ENCODE measurements at regions not wholly inside any gene's neighbourhood (a gene's known extent, or its start where the extent isn't known, plus 50 kb on each side); places are given as distances from the start of the nearest gene placed in this dataset.

DNA sequence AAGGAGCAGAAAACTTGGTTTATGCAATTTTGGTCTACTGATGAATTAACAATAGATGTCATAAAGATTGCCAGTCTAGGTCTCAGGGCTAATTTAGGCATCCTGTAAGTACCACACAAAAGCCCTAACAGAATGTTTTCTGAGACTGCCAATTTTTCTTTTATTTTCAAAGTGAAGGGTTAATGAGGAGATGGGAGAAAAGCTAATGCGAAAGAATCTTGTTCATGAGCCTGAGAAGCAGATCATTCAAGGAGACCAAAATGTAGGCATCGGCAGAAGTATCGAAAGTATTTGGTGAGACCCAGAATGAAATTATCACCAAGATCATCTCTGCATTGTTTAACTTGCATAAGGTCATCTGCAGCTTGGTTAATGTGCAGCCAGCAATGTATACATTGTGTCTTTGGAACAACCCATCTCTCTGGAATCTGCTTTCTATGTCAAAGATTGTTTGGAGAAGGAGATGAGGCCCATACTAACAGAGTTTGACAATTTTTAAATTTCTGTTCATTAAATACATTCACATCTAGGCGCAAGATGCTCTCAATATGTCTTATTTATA lies 163.3 kb upstream of the GLI3 start:
- Histone ChIP-seq H3K4me2 (ENCODE audit: insufficient read depth, low read length) (no peak overlapping the region), H3K36me3 (ENCODE audit: insufficient read depth, low read length) (no peaks in the 10 kb centered on the region), H3K79me2 (ENCODE audit: insufficient read depth, low read length) (no peaks in the 10 kb centered on the region), H2AFZ (ENCODE audit: low read length) (no peak overlapping the region), H4K20me1 (ENCODE audit: insufficient read depth, low read length) (no peaks in the 10 kb centered on the region), H3K4me1 (ENCODE audit: insufficient read depth, low read length) (no peaks in the 10 kb centered on the region), H3K4me3 (ENCODE audit: insufficient read depth, low read length) (no peak overlapping the region), H3K27ac (ENCODE audit: low read depth, low read length) (no peak overlapping the region), H3K9me3 (ENCODE audit: low read depth, low read length) (no peaks in the 10 kb centered on the region), H3K27me3 (ENCODE audit: insufficient read depth, low read length) (peaks cover 36% of the 10 kb centered on the region)
- no peak for DNase-seq (ENCODE audit: insufficient read length, low spot score, missing footprints)
- TF ChIP-seq, protein P1, sequence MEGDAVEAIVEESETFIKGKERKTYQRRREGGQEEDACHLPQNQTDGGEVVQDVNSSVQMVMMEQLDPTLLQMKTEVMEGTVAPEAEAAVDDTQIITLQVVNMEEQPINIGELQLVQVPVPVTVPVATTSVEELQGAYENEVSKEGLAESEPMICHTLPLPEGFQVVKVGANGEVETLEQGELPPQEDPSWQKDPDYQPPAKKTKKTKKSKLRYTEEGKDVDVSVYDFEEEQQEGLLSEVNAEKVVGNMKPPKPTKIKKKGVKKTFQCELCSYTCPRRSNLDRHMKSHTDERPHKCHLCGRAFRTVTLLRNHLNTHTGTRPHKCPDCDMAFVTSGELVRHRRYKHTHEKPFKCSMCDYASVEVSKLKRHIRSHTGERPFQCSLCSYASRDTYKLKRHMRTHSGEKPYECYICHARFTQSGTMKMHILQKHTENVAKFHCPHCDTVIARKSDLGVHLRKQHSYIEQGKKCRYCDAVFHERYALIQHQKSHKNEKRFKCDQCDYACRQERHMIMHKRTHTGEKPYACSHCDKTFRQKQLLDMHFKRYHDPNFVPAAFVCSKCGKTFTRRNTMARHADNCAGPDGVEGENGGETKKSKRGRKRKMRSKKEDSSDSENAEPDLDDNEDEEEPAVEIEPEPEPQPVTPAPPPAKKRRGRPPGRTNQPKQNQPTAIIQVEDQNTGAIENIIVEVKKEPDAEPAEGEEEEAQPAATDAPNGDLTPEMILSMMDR (IDR thresholded peaks at IDR 0.05; ENCODE audit: extremely low read depth, low read depth, low read length) = no peak

DNA sequence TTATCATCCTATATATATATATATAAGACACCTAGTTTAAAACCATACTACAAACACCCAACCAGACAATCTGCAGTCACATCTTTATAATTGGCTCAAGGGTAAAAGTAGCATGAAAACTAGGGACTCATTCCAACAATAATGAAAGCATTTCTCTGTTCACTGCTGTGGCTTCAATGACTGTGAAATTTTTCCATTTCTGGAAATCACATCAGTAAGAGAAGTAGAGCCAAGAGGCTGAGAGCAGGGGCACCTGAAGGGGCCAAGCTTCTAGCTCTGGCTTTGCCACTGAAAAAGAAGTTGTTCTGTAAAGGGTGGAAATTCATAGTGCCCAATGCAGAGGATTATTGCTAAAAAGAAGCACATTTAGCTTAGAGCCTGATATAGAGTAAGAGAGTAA lies 158.6 kb upstream of the GLI3 start:
- H2AFZ ChIP-seq (ENCODE audit: low read length) = no peak overlapping the region
- no peaks in the 10 kb centered on the region for H3K4me1 ChIP-seq (ENCODE audit: insufficient read depth, low read length)
- H4K20me1 ChIP-seq (ENCODE audit: insufficient read depth, low read length) = no peaks in the 10 kb centered on the region
- no peak overlapping the region for H3K27ac ChIP-seq (ENCODE audit: low read depth, low read length)
- no peaks in the 10 kb centered on the region for H3K9me3 ChIP-seq (ENCODE audit: low read depth, low read length)
- H3K27me3 ChIP-seq (ENCODE audit: insufficient read depth, low read length) = peaks cover 51% of the 10 kb centered on the region
- H3K36me3 ChIP-seq (ENCODE audit: insufficient read depth, low read length) = no peaks in the 10 kb centered on the region
- no peaks in the 10 kb centered on the region for H3K79me2 ChIP-seq (ENCODE audit: insufficient read depth, low read length)
- no peak overlapping the region for H3K4me2 ChIP-seq (ENCODE audit: insufficient read depth, low read length)
- no peak overlapping the region for H3K4me3 ChIP-seq (ENCODE audit: insufficient read depth, low read length)
- DNase-seq (ENCODE audit: insufficient read length, low spot score, missing footprints) = no peak
- TF ChIP-seq, protein P1 (IDR thresholded peaks at IDR 0.05; ENCODE audit: extremely low read depth, low read depth, low read length) = no peak

DNA sequence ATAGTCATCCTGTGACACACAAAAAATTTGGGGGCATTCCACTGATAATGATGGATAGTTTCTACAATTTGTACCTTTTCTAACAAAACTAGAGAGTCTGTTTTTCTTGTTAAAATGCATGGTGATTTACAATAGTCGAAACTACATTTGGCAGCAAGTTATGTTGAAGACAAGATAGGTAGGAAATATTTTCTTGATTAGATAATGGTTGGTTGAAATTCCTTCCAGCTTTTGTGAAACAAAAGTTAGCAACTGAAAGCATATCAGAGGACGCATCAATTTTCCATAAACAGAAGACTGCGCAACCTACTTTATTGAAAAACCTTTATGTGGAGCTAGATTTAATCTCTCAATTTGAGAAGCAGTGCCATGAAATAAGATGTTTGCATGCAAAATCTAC lies 155.8 kb upstream of the GLI3 start:
- H3K27ac ChIP-seq (ENCODE audit: low read depth, low read length) = no peak overlapping the region
- no peaks in the 10 kb centered on the region for H4K20me1 ChIP-seq (ENCODE audit: insufficient read depth, low read length)
- H3K4me1 ChIP-seq (ENCODE audit: insufficient read depth, low read length) = no peaks in the 10 kb centered on the region
- no peak overlapping the region for H2AFZ ChIP-seq (ENCODE audit: low read length)
- H3K4me3 ChIP-seq (ENCODE audit: insufficient read depth, low read length) = no peak overlapping the region
- no peaks in the 10 kb centered on the region for H3K79me2 ChIP-seq (ENCODE audit: insufficient read depth, low read length)
- TF ChIP-seq, protein P1 (IDR thresholded peaks at IDR 0.05; ENCODE audit: extremely low read depth, low read depth, low read length) = no peak
- no peak overlapping the region for H3K4me2 ChIP-seq (ENCODE audit: insufficient read depth, low read length)
- DNase-seq (ENCODE audit: insufficient read length, low spot score, missing footprints) = no peak
- peaks cover 33% of the 10 kb centered on the region for H3K27me3 ChIP-seq (ENCODE audit: insufficient read depth, low read length)
- H3K9me3 ChIP-seq (ENCODE audit: low read depth, low read length) = no peaks in the 10 kb centered on the region
- H3K36me3 ChIP-seq (ENCODE audit: insufficient read depth, low read length) = no peaks in the 10 kb centered on the region

DNA sequence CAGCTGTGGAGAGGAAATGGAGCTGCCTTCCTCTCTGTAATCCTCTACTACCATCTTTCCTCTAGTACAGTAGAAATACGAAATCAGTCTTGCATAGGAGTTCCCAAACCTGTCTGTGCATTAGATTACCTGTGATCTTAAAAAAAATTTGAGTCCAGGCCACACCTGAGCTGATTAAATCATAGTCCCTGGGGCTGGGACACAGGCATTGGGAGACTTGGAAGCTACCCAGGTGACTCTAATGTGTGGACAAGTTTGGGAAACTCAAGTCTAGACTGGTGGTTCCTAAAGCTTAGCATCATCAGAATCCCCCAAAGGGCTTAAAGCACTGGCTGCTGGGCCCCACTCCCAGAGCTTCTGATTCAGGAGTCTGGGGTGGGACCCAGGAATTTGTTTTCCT lies 152.7 kb upstream of the GLI3 start:
- Histone ChIP-seq H3K79me2 (ENCODE audit: insufficient read depth, low read length) (no peaks in the 10 kb centered on the region), H3K4me3 (ENCODE audit: insufficient read depth, low read length) (no peak overlapping the region), H3K4me2 (ENCODE audit: insufficient read depth, low read length) (no peak overlapping the region)

More for the DNA sequence above, 152.7 kb upstream of the GLI3 start:
- Histone ChIP-seq H4K20me1 (ENCODE audit: insufficient read depth, low read length) (no peaks in the 10 kb centered on the region), H2AFZ (ENCODE audit: low read length) (no peak overlapping the region), H3K9me3 (ENCODE audit: low read depth, low read length) (no peaks in the 10 kb centered on the region), H3K36me3 (ENCODE audit: insufficient read depth, low read length) (no peaks in the 10 kb centered on the region), H3K27me3 (ENCODE audit: insufficient read depth, low read length) (peaks cover 13% of the 10 kb centered on the region), H3K27ac (ENCODE audit: low read depth, low read length) (no peak overlapping the region), H3K4me1 (ENCODE audit: insufficient read depth, low read length) (no peaks in the 10 kb centered on the region)
- TF ChIP-seq, protein P1 (IDR thresholded peaks at IDR 0.05; ENCODE audit: extremely low read depth, low read depth, low read length) = no peak
- no peak for DNase-seq (ENCODE audit: insufficient read length, low spot score, missing footprints)
